ENCODE measurements at regions not wholly inside any gene's neighbourhood (a gene's known extent, or its start where the extent isn't known, plus 50 kb on each side); places are given as distances from the start of the nearest gene placed in this dataset.

DNA sequence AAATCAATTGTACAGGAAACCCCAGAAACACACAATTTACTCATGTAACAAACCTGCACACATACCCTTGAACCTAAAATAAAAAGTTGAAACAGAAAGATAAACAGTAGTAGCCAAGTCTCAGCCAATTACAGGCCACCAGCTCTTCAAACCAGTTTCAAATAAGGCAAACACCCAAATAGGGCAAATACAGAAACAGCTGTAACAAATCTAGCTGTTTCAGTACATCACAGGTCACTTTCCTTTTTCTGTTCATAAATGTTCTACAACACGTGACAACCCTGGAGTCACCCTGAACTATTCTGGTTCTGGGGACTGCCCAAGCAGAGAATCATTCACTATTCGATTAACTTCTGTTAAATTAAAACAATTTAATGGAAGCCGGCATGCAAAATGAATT is 329.0 kb downstream of the GJA1 start:
- peaks cover 2% of the 10 kb centered on the region for H3K36me3 Mint-ChIP-seq (ENCODE audit: unreplicated experiment)
- H3K27me3 Mint-ChIP-seq (ENCODE audit: unreplicated experiment): no peaks in the 10 kb centered on the region
- peaks cover 15% of the 10 kb centered on the region for H3K9me3 Mint-ChIP-seq (ENCODE audit: unreplicated experiment)
- no peak overlapping the region for H3K4me3 Mint-ChIP-seq (ENCODE audit: unreplicated experiment)
- TF ChIP-seq, protein P1, sequence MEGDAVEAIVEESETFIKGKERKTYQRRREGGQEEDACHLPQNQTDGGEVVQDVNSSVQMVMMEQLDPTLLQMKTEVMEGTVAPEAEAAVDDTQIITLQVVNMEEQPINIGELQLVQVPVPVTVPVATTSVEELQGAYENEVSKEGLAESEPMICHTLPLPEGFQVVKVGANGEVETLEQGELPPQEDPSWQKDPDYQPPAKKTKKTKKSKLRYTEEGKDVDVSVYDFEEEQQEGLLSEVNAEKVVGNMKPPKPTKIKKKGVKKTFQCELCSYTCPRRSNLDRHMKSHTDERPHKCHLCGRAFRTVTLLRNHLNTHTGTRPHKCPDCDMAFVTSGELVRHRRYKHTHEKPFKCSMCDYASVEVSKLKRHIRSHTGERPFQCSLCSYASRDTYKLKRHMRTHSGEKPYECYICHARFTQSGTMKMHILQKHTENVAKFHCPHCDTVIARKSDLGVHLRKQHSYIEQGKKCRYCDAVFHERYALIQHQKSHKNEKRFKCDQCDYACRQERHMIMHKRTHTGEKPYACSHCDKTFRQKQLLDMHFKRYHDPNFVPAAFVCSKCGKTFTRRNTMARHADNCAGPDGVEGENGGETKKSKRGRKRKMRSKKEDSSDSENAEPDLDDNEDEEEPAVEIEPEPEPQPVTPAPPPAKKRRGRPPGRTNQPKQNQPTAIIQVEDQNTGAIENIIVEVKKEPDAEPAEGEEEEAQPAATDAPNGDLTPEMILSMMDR (IDR thresholded peaks at IDR 0.05): no peak
- peaks cover 29% of the 10 kb centered on the region for H3K4me1 Mint-ChIP-seq (ENCODE audit: unreplicated experiment)
- no peak overlapping the region for H3K27ac Mint-ChIP-seq (ENCODE audit: unreplicated experiment)
- DNase-seq (ENCODE audit: extremely low spot score, unreplicated experiment): no peak

DNA sequence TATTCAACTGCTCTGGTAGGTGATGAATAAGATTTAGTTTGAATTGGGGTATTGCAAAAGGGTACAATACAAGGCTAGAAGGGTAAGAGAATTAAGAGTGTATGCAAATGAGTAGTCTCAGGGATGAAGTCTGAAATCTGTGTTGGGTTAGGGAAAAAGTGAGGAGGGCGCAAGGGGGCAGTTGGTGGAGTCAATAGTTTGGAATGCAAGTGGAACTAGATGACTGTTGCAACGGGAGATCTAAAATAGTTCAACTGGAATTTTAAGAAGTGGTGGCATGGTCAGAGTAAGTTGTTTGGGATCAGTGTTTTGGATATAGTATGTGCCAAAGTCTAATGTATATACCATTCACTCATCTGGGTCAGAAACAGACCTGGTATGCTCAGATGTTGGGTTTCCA is 329.6 kb downstream of the GJA1 start:
- Mint-ChIP-seq H3K36me3 (ENCODE audit: unreplicated experiment) (peaks cover 2% of the 10 kb centered on the region), H3K27me3 (ENCODE audit: unreplicated experiment) (no peaks in the 10 kb centered on the region), H3K4me1 (ENCODE audit: unreplicated experiment) (peaks cover 28% of the 10 kb centered on the region), H3K9me3 (ENCODE audit: unreplicated experiment) (peaks cover 15% of the 10 kb centered on the region), H3K27ac (ENCODE audit: unreplicated experiment) (no peak overlapping the region), H3K4me3 (ENCODE audit: unreplicated experiment) (no peak overlapping the region)
- DNase-seq (ENCODE audit: extremely low spot score, unreplicated experiment): no peak
- TF ChIP-seq, protein P1 (IDR thresholded peaks at IDR 0.05): no peak

DNA sequence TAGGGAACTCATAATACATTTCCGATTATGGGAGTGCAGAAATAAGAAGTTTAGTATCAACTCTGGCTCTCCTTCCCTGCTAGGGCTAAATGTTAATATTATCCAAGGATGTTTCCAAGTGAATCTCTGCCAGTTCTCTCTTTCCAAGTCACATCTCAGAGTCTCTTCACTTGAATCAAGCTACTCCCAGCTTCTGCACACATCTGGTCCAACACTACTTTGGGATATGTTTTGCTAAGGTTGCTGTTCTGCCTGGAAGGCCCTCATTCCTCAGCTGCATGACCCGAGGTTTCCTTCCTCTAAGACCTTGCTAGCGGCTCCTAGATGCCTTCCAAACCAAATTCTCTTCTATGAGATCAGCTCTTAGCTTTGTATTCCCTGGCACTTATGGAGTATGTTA is 331.8 kb downstream of the GJA1 start:
- no peaks in the 10 kb centered on the region for H3K36me3 Mint-ChIP-seq (ENCODE audit: unreplicated experiment)
- no peak overlapping the region for H3K27ac Mint-ChIP-seq (ENCODE audit: unreplicated experiment)
- no peaks in the 10 kb centered on the region for H3K27me3 Mint-ChIP-seq (ENCODE audit: unreplicated experiment)
- DNase-seq (ENCODE audit: extremely low spot score, unreplicated experiment): no peak
- H3K4me3 Mint-ChIP-seq (ENCODE audit: unreplicated experiment): no peak overlapping the region
- peaks cover 8% of the 10 kb centered on the region for H3K9me3 Mint-ChIP-seq (ENCODE audit: unreplicated experiment)
- peaks cover 28% of the 10 kb centered on the region for H3K4me1 Mint-ChIP-seq (ENCODE audit: unreplicated experiment)
- TF ChIP-seq, protein P1 (IDR thresholded peaks at IDR 0.05): no peak

DNA sequence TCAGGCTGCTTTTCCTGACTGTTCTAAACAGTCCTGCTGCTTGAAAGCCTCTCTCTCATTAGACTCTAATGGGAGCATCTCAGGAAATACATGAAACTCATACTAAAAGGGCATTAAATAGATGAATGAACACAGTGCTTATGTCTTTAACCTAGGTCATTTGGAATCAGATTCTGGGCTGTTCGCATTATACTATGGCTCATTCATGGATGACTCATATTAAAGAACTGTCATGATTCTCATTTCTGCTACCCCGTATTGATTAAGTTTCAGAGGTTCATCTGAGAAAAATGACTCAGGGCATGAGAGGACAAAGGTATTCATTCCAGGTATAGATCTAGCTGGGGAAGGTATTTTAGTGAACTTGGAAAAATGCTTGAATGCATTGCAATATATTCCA is 335.5 kb downstream of the GJA1 start:
- Mint-ChIP-seq H3K36me3 (ENCODE audit: unreplicated experiment) (no peaks in the 10 kb centered on the region), H3K4me3 (ENCODE audit: unreplicated experiment) (no peak overlapping the region), H3K9me3 (ENCODE audit: unreplicated experiment) (peaks cover under 1% of the 10 kb centered on the region), H3K27me3 (ENCODE audit: unreplicated experiment) (no peaks in the 10 kb centered on the region), H3K4me1 (ENCODE audit: unreplicated experiment) (peaks cover 17% of the 10 kb centered on the region), H3K27ac (ENCODE audit: unreplicated experiment) (no peak overlapping the region)
- DNase-seq (ENCODE audit: extremely low spot score, unreplicated experiment): no peak
- TF ChIP-seq, protein P1 (IDR thresholded peaks at IDR 0.05): no peak

DNA sequence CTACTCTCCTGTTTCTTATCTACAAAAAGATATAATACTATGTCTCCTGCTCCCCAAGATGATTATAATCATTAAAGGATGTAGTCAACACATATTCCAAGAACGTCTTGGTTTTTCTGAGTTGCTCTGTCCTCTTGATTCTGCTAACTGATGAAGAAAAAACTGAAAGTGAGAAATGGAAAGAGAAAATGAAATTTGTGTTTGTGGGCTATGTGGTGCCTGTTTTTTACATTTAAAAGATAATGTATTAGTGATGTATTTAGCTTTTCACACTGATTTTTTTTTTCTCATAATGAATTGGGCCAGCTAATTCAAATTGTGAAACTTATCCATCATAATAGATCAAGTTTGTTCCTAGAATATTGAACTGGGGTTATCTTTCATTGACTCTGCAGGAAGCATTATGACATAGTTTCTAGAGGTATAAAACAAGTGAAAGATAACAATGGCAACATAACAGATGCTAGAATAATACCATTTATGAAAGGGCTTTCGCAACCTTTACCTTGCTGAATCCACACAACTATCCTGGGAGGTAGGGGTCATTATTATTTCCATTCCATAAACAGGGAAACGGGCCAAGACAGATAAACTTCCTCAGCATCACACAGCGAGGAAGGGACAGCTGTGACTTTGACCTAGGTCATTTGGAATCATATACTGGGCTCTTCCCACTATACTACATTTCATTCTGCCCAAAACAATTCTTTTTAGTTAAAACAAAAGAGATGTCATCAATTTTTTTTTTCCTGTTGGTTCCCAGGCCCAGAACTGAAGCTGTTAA is 336.7 kb downstream of the GJA1 start:
- Mint-ChIP-seq H3K4me3 (ENCODE audit: unreplicated experiment) (no peak overlapping the region), H3K4me1 (ENCODE audit: unreplicated experiment) (peaks cover 9% of the 10 kb centered on the region), H3K27me3 (ENCODE audit: unreplicated experiment) (no peaks in the 10 kb centered on the region), H3K27ac (ENCODE audit: unreplicated experiment) (no peak overlapping the region), H3K36me3 (ENCODE audit: unreplicated experiment) (no peaks in the 10 kb centered on the region), H3K9me3 (ENCODE audit: unreplicated experiment) (no peaks in the 10 kb centered on the region)
- no peak for DNase-seq (ENCODE audit: extremely low spot score, unreplicated experiment)
- TF ChIP-seq, protein P1 (IDR thresholded peaks at IDR 0.05): no peak
